Neural progenitor cell (in vitro differentiated cells): ENCODE measurements at regions not wholly inside any gene's neighbourhood (a gene's known extent, or its start where the extent isn't known, plus 50 kb on each side); places are given as distances from the start of the nearest gene placed in this dataset.

Source experiments
- CTCF ChIP-seq: fragments of 200-600 bp; sonication (generic); IDR thresholded peaks from 2 replicates; pipeline ENCODE4 v1.5.1; 2017; ENCODE audit warnings: antibody characterized with exemption, mild to moderate bottlenecking
- EZH2 ChIP-seq: fragments of 200-600 bp; sonication (generic); IDR thresholded peaks from 2 replicates; pipeline ENCODE4 v1.6.1; 2017; ENCODE audit warnings: antibody characterized with exemption, mild to moderate bottlenecking, moderate library complexity
- EZH2phosphoT487 ChIP-seq: fragments of 200-600 bp; sonication (generic); IDR thresholded peaks from 2 replicates; pipeline ENCODE4 v1.6.1; 2017; ENCODE audit warnings: antibody characterized with exemption

GRCh38 chr10:36636879-36637278 lies 488.5 kb upstream of the ANKRD30A start:
- TF ChIP-seq CTCF (no peak), EZH2 (no peak), EZH2phosphoT487 (no peak)
